ENCODE measurements at regions not wholly inside any gene's neighbourhood (a gene's known extent, or its start where the extent isn't known, plus 50 kb on each side); places are given as distances from the start of the nearest gene placed in this dataset.

GRCh38 chr11:92451063-92451462 lies 226.4 kb downstream of the FAT3 start:
- no peak overlapping the region for H3K4me3 ChIP-seq
- no peaks in the 10 kb centered on the region for H3K9me3 ChIP-seq
- TF ChIP-seq POLR2A (IDR thresholded peaks at IDR 0.05): no peak
- TF ChIP-seq, protein P1, sequence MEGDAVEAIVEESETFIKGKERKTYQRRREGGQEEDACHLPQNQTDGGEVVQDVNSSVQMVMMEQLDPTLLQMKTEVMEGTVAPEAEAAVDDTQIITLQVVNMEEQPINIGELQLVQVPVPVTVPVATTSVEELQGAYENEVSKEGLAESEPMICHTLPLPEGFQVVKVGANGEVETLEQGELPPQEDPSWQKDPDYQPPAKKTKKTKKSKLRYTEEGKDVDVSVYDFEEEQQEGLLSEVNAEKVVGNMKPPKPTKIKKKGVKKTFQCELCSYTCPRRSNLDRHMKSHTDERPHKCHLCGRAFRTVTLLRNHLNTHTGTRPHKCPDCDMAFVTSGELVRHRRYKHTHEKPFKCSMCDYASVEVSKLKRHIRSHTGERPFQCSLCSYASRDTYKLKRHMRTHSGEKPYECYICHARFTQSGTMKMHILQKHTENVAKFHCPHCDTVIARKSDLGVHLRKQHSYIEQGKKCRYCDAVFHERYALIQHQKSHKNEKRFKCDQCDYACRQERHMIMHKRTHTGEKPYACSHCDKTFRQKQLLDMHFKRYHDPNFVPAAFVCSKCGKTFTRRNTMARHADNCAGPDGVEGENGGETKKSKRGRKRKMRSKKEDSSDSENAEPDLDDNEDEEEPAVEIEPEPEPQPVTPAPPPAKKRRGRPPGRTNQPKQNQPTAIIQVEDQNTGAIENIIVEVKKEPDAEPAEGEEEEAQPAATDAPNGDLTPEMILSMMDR (IDR thresholded peaks at IDR 0.05): no peak
- no peak for ATAC-seq
- no peak for DNase-seq
- 89 to 96% (median 93%) methylated on average over 4 of the region's 4 CpGs for WGBS, 4 donors
- H3K4me1 ChIP-seq: no peaks in the 10 kb centered on the region
- intact Hi-C loops (cut with DNase I): no loop called here
- no peak overlapping the region for H3K27ac ChIP-seq
- H3K27me3 ChIP-seq: no peaks in the 10 kb centered on the region
- no peaks in the 10 kb centered on the region for H3K36me3 ChIP-seq

DNA sequence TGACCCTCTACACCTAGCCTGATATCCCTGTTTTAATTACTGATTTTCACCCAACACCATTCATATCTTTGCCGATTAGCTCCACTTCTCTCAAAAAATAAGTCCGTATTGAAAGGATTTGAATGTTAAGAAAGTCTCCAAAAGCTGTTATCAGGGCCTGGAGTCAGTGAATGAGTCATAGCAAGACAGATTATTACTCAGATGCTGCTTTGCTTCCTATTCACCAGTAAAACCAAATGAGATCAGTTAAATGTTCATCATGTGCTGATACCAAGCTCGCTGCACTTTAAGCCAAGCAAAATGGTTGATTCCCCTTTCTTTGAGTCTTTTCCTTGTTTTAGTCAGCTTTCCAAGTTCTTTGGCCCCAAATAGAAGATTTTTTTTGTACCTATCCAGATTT lies 228.4 kb downstream of the FAT3 start:
- no peaks in the 10 kb centered on the region for H3K36me3 ChIP-seq
- no peak for DNase-seq
- WGBS, 4 donors: 67 to 81% (median 74%) methylated on average over 3 of the region's 3 CpGs
- H3K9me3 ChIP-seq: no peaks in the 10 kb centered on the region
- TF ChIP-seq, protein P1 (IDR thresholded peaks at IDR 0.05): no peak
- no peak for TF ChIP-seq POLR2A (IDR thresholded peaks at IDR 0.05)
- no peaks in the 10 kb centered on the region for H3K27me3 ChIP-seq
- no peaks in the 10 kb centered on the region for H3K4me1 ChIP-seq
- H3K4me3 ChIP-seq: no peak overlapping the region
- intact Hi-C loops (cut with DNase I): no loop called here
- no peak for ATAC-seq
- H3K27ac ChIP-seq: no peak overlapping the region

DNA sequence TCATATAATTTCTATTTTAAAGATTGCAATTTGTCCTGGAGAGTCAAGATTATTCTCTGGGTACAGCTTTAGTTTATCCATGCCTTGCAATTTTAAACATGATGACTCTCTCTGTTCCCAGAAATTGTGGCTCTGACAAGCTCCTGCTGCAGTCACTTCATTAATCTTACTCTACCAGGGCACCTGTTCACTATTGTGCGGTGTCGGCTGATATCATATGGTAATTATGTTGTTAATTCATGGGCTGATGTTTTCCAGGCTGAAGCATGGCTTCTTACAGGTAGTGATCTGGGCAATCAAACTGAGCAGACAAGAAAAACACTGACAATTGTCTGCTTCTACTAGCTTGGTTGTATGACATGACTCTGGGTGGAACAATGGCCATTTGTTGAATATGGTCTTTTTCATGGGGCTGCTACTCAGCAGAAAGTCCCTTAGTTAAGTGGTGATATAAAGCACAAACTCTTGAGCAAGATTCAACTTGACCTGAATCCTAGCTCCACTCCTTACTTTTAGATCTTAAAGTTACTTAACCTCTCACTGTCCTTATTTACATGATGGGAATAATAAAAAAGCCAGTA lies 230.7 kb downstream of the FAT3 start:
- H3K9me3 ChIP-seq: no peaks in the 10 kb centered on the region
- no peak for DNase-seq
- no peak for TF ChIP-seq POLR2A (IDR thresholded peaks at IDR 0.05)
- TF ChIP-seq, protein P1 (IDR thresholded peaks at IDR 0.05): no peak
- H3K4me3 ChIP-seq: no peak overlapping the region
- no peaks in the 10 kb centered on the region for H3K4me1 ChIP-seq
- no peak for ATAC-seq
- intact Hi-C loops (cut with DNase I): no loop called here
- no peaks in the 10 kb centered on the region for H3K36me3 ChIP-seq
- H3K27me3 ChIP-seq: no peaks in the 10 kb centered on the region
- 89 to 100% (median 93%) methylated on average over 2 of the region's 2 CpGs for WGBS, 4 donors
- no peak overlapping the region for H3K27ac ChIP-seq

DNA sequence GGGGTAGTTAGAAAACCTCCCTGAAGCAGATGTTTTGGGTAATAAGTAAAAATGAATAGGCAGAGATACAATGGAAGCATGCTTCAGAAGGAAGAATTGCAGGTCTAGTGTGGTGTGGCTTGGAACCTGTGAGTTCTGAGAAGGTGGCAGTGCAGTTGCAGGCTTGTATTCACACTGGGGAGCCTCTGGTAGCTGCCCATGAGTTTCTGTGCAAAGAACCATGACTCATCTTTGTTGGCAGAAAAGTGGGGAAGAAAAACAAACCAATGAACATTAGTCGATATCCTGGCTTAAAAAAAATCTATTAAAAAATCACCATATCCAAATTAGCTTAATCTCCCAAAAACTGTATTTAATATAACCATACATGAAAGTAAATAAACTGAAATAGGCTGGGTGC lies 232.6 kb downstream of the FAT3 start:
- 68 to 82% (median 73%) methylated on average over 1 of the region's 1 CpG for WGBS, 4 donors
- no peak for TF ChIP-seq POLR2A (IDR thresholded peaks at IDR 0.05)
- TF ChIP-seq, protein P1 (IDR thresholded peaks at IDR 0.05): no peak
- H3K9me3 ChIP-seq: no peaks in the 10 kb centered on the region
- DNase-seq (no peak), ATAC-seq (no peak)
- no peaks in the 10 kb centered on the region for H3K36me3 ChIP-seq
- H3K4me3 ChIP-seq: no peak overlapping the region
- H3K27me3 ChIP-seq: no peaks in the 10 kb centered on the region
- H3K27ac ChIP-seq: no peak overlapping the region
- H3K4me1 ChIP-seq: no peaks in the 10 kb centered on the region
- intact Hi-C loops (cut with DNase I): no loop called here

Data from heart left ventricle (tissue), 16 donors.